ENCODE measurements at regions not wholly inside any gene's neighbourhood (a gene's known extent, or its start where the extent isn't known, plus 50 kb on each side); places are given as distances from the start of the nearest gene placed in this dataset.

- TF ChIP-seq MAX (IDR thresholded peaks at IDR 0.05) (no peak), TCF12 (IDR thresholded peaks at IDR 0.05; ENCODE audit: low read depth) (no peak), YY1 (IDR thresholded peaks at IDR 0.05; ENCODE audit: low read depth) (no peak), CREB1 (IDR thresholded peaks at IDR 0.05; ENCODE audit: low read depth) (no peak), RAD21 (IDR thresholded peaks at IDR 0.05; ENCODE audit: low read depth) (no peak), EP300 (IDR thresholded peaks at IDR 0.05; ENCODE audit: borderline replicate concordance) (no peak), FOXM1 (IDR thresholded peaks at IDR 0.05; ENCODE audit: borderline replicate concordance, low read depth) (no peak), CEBPB (IDR thresholded peaks at IDR 0.05) (no peak), NFIC (IDR thresholded peaks at IDR 0.05) (no peak), EGR1 (IDR thresholded peaks at IDR 0.05) (no peak), REST (IDR thresholded peaks at IDR 0.05; ENCODE audit: low read depth) (no peak), ZBTB7A (IDR thresholded peaks at IDR 0.05; ENCODE audit: low read depth) (no peak), TEAD4 (IDR thresholded peaks at IDR 0.05) (no peak), USF1 (IDR thresholded peaks at IDR 0.05) (no peak), TAF1 (IDR thresholded peaks at IDR 0.05; ENCODE audit: low read depth) (no peak)
Measured at GRCh38 chr7:156168434-156168833, 356.2 kb upstream of the SHH start.

GRCh38 chr7:156167987-156168386 is 355.7 kb upstream of the SHH start:
- TF ChIP-seq FOXM1 (IDR thresholded peaks at IDR 0.05; ENCODE audit: borderline replicate concordance, low read depth) (no peak), CREB1 (IDR thresholded peaks at IDR 0.05; ENCODE audit: low read depth) (no peak), NFIC (IDR thresholded peaks at IDR 0.05) (no peak), TEAD4 (IDR thresholded peaks at IDR 0.05) (no peak), EGR1 (IDR thresholded peaks at IDR 0.05) (no peak), CEBPB (IDR thresholded peaks at IDR 0.05) (no peak), ZBTB7A (IDR thresholded peaks at IDR 0.05; ENCODE audit: low read depth) (no peak), MAX (IDR thresholded peaks at IDR 0.05) (no peak), USF1 (IDR thresholded peaks at IDR 0.05) (no peak), EP300 (IDR thresholded peaks at IDR 0.05; ENCODE audit: borderline replicate concordance) (no peak)

GRCh38 chr7:156167417-156167807 is 355.1 kb upstream of the SHH start:
- TF ChIP-seq TEAD4 (IDR thresholded peaks at IDR 0.05) (no peak), EP300 (IDR thresholded peaks at IDR 0.05; ENCODE audit: borderline replicate concordance) (no peak), TCF12 (IDR thresholded peaks at IDR 0.05; ENCODE audit: low read depth) (no peak), NFIC (IDR thresholded peaks at IDR 0.05) (no peak), MAX (IDR thresholded peaks at IDR 0.05) (no peak), EGR1 (IDR thresholded peaks at IDR 0.05) (no peak), USF1 (IDR thresholded peaks at IDR 0.05) (no peak), CREB1 (IDR thresholded peaks at IDR 0.05; ENCODE audit: low read depth) (no peak), TAF1 (IDR thresholded peaks at IDR 0.05; ENCODE audit: low read depth) (no peak)

GRCh38 chr7:156166692-156167416 is 354.6 kb upstream of the SHH start:
- TF ChIP-seq MAX (IDR thresholded peaks at IDR 0.05) (no peak), FOXM1 (IDR thresholded peaks at IDR 0.05; ENCODE audit: borderline replicate concordance, low read depth) (no peak), TCF12 (IDR thresholded peaks at IDR 0.05; ENCODE audit: low read depth) (no peak), REST (IDR thresholded peaks at IDR 0.05; ENCODE audit: low read depth) (no peak), EP300 (IDR thresholded peaks at IDR 0.05; ENCODE audit: borderline replicate concordance) (no peak), TEAD4 (IDR thresholded peaks at IDR 0.05) (no peak), CREB1 (IDR thresholded peaks at IDR 0.05; ENCODE audit: low read depth) (no peak), NFIC (IDR thresholded peaks at IDR 0.05) (no peak), USF1 (IDR thresholded peaks at IDR 0.05) (no peak), EGR1 (IDR thresholded peaks at IDR 0.05) (no peak), YY1 (IDR thresholded peaks at IDR 0.05; ENCODE audit: low read depth) (no peak), RAD21 (IDR thresholded peaks at IDR 0.05; ENCODE audit: low read depth) (no peak), CEBPB (IDR thresholded peaks at IDR 0.05) (no peak)

All from Ishikawa (cell line).